ENCODE measurements at regions not wholly inside any gene's neighbourhood (a gene's known extent, or its start where the extent isn't known, plus 50 kb on each side); places are given as distances from the start of the nearest gene placed in this dataset.

- Histone ChIP-seq H3K27me3 (ENCODE audit: control insufficient read depth in 3 of 3, insufficient read depth in 3 of 3, low read length in 3 of 3) (no peaks in the 10 kb centered on the region), H3K4me3 (ENCODE audit: low read depth in 1 of 3, low read length in 3 of 3) (no peak overlapping the region), H3K36me3 (ENCODE audit: control insufficient read depth in 3 of 3, insufficient read depth in 2 of 3, low read depth in 1 of 3, low read length in 3 of 3) (no peaks in the 10 kb centered on the region), H3K27ac (ENCODE audit: low read depth in 1 of 3, low read length in 2 of 3) (no peak overlapping the region), H3K9me3 (ENCODE audit: control insufficient read depth in 2 of 2, insufficient read depth in 1 of 2, low read depth in 1 of 2, low read length in 1 of 2) (no peaks in the 10 kb centered on the region), H3K4me1 (ENCODE audit: control insufficient read depth in 3 of 3, insufficient read depth in 2 of 3, low read depth in 1 of 3, low read length in 2 of 3) (no peaks in the 10 kb centered on the region)
- DNase-seq, result no peak
- 67 to 79% (median 69%) methylated on average over 4 of the region's 4 CpGs for WGBS, 3 donors
- no peak for FAIRE-seq
Measured at GRCh38 chr3:135560847-135561246, 404.7 kb upstream of the PPP2R3A start.

DNA sequence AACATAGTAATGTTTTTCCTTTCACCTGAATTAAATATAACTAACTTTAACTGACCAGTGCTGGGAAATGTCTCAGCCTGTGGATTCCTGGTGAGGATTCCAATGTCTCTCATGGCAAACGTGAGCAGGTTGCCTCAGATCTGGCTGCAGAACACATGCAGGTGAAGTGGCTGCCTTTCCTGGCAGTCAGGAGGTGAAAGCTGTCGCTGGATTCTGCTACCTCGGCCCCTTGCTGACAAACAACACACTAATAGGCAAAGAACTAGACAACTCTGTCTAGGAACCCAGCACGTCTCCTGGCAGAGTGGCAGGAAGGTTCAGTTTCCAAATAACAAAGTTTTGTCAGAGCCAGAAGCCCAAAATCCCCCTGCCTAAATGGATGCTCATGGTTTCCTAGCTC is 400.8 kb upstream of the PPP2R3A start:
- no peak overlapping the region for H3K27ac ChIP-seq (ENCODE audit: low read depth in 1 of 3, low read length in 2 of 3)
- no peaks in the 10 kb centered on the region for H3K27me3 ChIP-seq (ENCODE audit: control insufficient read depth in 3 of 3, insufficient read depth in 3 of 3, low read length in 3 of 3)
- FAIRE-seq (no peak), DNase-seq (no peak)
- H3K9me3 ChIP-seq (ENCODE audit: control insufficient read depth in 2 of 2, insufficient read depth in 1 of 2, low read depth in 1 of 2, low read length in 1 of 2), result no peaks in the 10 kb centered on the region
- H3K4me3 ChIP-seq (ENCODE audit: low read depth in 1 of 3, low read length in 3 of 3), result no peak overlapping the region
- no peaks in the 10 kb centered on the region for H3K36me3 ChIP-seq (ENCODE audit: control insufficient read depth in 3 of 3, insufficient read depth in 2 of 3, low read depth in 1 of 3, low read length in 3 of 3)
- H3K4me1 ChIP-seq (ENCODE audit: control insufficient read depth in 3 of 3, insufficient read depth in 2 of 3, low read depth in 1 of 3, low read length in 2 of 3), result no peaks in the 10 kb centered on the region
- whole genome bisulfite sequencing, 3 donors, result 63 to 83% (median 74%) methylated on average over 4 of the region's 4 CpGs

GRCh38 chr3:135565546-135565945 is 400.0 kb upstream of the PPP2R3A start:
- FAIRE-seq (no peak), DNase-seq (no peak)
- no peaks in the 10 kb centered on the region for H3K27me3 ChIP-seq (ENCODE audit: control insufficient read depth in 3 of 3, insufficient read depth in 3 of 3, low read length in 3 of 3)
- H3K4me1 ChIP-seq (ENCODE audit: control insufficient read depth in 3 of 3, insufficient read depth in 2 of 3, low read depth in 1 of 3, low read length in 2 of 3), result no peaks in the 10 kb centered on the region
- no peaks in the 10 kb centered on the region for H3K36me3 ChIP-seq (ENCODE audit: control insufficient read depth in 3 of 3, insufficient read depth in 2 of 3, low read depth in 1 of 3, low read length in 3 of 3)
- H3K27ac ChIP-seq (ENCODE audit: low read depth in 1 of 3, low read length in 2 of 3), result no peak overlapping the region
- no peak overlapping the region for H3K4me3 ChIP-seq (ENCODE audit: low read depth in 1 of 3, low read length in 3 of 3)
- WGBS, 3 donors, result 43 to 68% (median 59%) methylated on average over 5 of the region's 5 CpGs
- H3K9me3 ChIP-seq (ENCODE audit: control insufficient read depth in 2 of 2, insufficient read depth in 1 of 2, low read depth in 1 of 2, low read length in 1 of 2), result no peaks in the 10 kb centered on the region

DNA sequence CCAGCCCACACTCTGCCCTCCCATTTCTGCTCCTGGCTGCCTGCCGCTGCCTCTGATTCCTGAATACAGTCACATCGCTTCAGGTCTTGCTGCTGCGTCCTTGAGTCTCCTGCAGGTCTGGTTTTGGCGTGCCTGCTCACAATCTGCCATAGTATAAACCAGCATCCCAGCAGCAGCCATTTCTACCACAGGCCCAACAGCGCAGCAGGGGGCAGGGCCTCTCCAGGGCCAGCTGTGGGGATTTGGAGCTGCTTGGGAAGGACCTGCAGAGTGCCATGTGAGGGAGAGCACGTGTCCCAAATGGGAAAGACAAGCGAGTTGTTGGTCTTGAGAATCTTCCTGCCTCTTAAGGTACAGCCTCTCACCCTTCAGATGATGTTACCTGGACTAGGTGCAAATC is 398.3 kb upstream of the PPP2R3A start:
- WGBS, 3 donors, result 82 to 91% (median 83%) methylated on average over 7 of the region's 7 CpGs
- H3K4me3 ChIP-seq (ENCODE audit: low read depth in 1 of 3, low read length in 3 of 3), result no peak overlapping the region
- FAIRE-seq (no peak), DNase-seq (no peak)
- no peaks in the 10 kb centered on the region for H3K4me1 ChIP-seq (ENCODE audit: control insufficient read depth in 3 of 3, insufficient read depth in 2 of 3, low read depth in 1 of 3, low read length in 2 of 3)
- H3K27me3 ChIP-seq (ENCODE audit: control insufficient read depth in 3 of 3, insufficient read depth in 3 of 3, low read length in 3 of 3), result no peaks in the 10 kb centered on the region
- H3K9me3 ChIP-seq (ENCODE audit: control insufficient read depth in 2 of 2, insufficient read depth in 1 of 2, low read depth in 1 of 2, low read length in 1 of 2), result no peaks in the 10 kb centered on the region
- no peaks in the 10 kb centered on the region for H3K36me3 ChIP-seq (ENCODE audit: control insufficient read depth in 3 of 3, insufficient read depth in 2 of 3, low read depth in 1 of 3, low read length in 3 of 3)
- H3K27ac ChIP-seq (ENCODE audit: low read depth in 1 of 3, low read length in 2 of 3), result no peak overlapping the region

DNA sequence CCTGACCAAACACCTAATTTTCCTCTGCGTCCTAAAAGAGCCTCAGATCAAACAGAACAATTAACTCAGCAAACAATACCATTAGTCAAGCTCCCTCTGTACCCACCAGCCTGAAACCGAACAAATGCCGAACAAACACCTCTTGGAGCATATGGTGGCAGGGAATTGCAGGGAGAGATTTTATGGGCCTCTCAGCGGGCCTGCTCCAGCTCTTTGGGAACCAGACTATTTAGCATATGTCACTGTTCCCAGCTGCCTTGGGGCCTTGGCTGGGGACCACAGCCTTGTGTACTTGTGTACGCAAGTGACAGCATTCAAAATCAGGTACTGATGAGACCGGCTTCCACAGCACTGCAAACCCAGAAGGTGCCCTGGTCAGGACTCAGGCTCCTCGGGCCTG is 388.8 kb upstream of the PPP2R3A start:
- Histone ChIP-seq H3K4me1 (ENCODE audit: control insufficient read depth in 3 of 3, insufficient read depth in 2 of 3, low read depth in 1 of 3, low read length in 2 of 3) (no peaks in the 10 kb centered on the region), H3K4me3 (ENCODE audit: low read depth in 1 of 3, low read length in 3 of 3) (no peak overlapping the region), H3K27me3 (ENCODE audit: control insufficient read depth in 3 of 3, insufficient read depth in 3 of 3, low read length in 3 of 3) (no peaks in the 10 kb centered on the region), H3K27ac (ENCODE audit: low read depth in 1 of 3, low read length in 2 of 3) (no peak overlapping the region), H3K36me3 (ENCODE audit: control insufficient read depth in 3 of 3, insufficient read depth in 2 of 3, low read depth in 1 of 3, low read length in 3 of 3) (no peaks in the 10 kb centered on the region), H3K9me3 (ENCODE audit: control insufficient read depth in 2 of 2, insufficient read depth in 1 of 2, low read depth in 1 of 2, low read length in 1 of 2) (no peaks in the 10 kb centered on the region)
- DNase-seq (no peak), FAIRE-seq (no peak)
- WGBS, 3 donors, result 71 to 85% (median 80%) methylated on average over 7 of the region's 7 CpGs

DNA sequence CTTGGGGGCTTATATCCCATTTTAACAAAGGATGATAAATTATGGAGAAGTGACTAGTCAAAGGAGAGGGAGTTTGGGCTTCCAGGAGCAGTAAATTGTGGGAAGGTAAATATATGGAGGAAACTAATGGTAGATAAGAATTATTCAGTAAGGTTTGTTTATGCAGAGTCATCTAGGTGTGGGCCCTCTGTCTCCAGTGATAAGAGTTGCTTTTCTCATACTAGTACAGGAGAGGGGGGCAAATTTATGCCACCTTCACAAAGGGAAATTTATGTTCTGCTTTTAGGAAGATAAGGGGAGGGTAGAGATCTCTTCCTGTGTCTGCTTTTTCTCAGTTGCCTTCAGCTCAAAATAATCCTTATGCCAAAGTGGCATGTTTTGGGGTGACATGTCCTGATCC is 383.7 kb upstream of the PPP2R3A start:
- H3K27me3 ChIP-seq (ENCODE audit: control insufficient read depth in 3 of 3, insufficient read depth in 3 of 3, low read length in 3 of 3), result no peaks in the 10 kb centered on the region
- H3K9me3 ChIP-seq (ENCODE audit: control insufficient read depth in 2 of 2, insufficient read depth in 1 of 2, low read depth in 1 of 2, low read length in 1 of 2), result no peaks in the 10 kb centered on the region
- DNase-seq (no peak), FAIRE-seq (no peak)
- H3K4me1 ChIP-seq (ENCODE audit: control insufficient read depth in 3 of 3, insufficient read depth in 2 of 3, low read depth in 1 of 3, low read length in 2 of 3), result no peaks in the 10 kb centered on the region
- H3K36me3 ChIP-seq (ENCODE audit: control insufficient read depth in 3 of 3, insufficient read depth in 2 of 3, low read depth in 1 of 3, low read length in 3 of 3), result no peaks in the 10 kb centered on the region
- H3K4me3 ChIP-seq (ENCODE audit: low read depth in 1 of 3, low read length in 3 of 3), result no peak overlapping the region
- H3K27ac ChIP-seq (ENCODE audit: low read depth in 1 of 3, low read length in 2 of 3), result no peak overlapping the region

- FAIRE-seq, result no peak
- no peak overlapping the region for H3K27ac ChIP-seq (ENCODE audit: low read depth in 1 of 3, low read length in 2 of 3)
- H3K4me1 ChIP-seq (ENCODE audit: control insufficient read depth in 3 of 3, insufficient read depth in 2 of 3, low read depth in 1 of 3, low read length in 2 of 3), result no peaks in the 10 kb centered on the region
- no peak for DNase-seq
- H3K4me3 ChIP-seq (ENCODE audit: low read depth in 1 of 3, low read length in 3 of 3), result no peak overlapping the region
- 57 to 72% (median 64%) methylated on average over 3 of the region's 3 CpGs for WGBS, 3 donors
- H3K9me3 ChIP-seq (ENCODE audit: control insufficient read depth in 2 of 2, insufficient read depth in 1 of 2, low read depth in 1 of 2, low read length in 1 of 2), result no peaks in the 10 kb centered on the region
- H3K36me3 ChIP-seq (ENCODE audit: control insufficient read depth in 3 of 3, insufficient read depth in 2 of 3, low read depth in 1 of 3, low read length in 3 of 3), result no peaks in the 10 kb centered on the region
- H3K27me3 ChIP-seq (ENCODE audit: control insufficient read depth in 3 of 3, insufficient read depth in 3 of 3, low read length in 3 of 3), result no peaks in the 10 kb centered on the region
Measured at GRCh38 chr3:135582800-135583199, 382.7 kb upstream of the PPP2R3A start.

DNA sequence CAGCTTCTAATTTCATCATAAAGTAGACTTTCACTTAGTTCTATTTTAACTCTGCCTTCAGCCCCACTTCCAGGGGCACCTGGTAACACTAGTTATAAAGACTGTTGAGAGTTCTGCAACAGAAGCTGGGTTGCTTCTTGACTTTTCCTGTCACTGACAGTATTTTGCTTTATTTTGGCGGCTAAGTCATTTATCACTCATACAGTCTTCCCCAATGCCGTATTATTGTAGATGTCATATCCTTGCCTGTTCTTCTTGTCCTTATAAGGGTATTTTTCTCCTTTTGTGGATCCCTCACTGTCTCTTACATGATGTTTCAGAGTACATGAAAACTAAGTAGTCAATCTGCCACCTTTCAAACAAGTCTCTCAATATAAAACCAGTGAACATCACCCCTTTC is 369.0 kb upstream of the PPP2R3A start:
- H3K27me3 ChIP-seq (ENCODE audit: control insufficient read depth in 3 of 3, insufficient read depth in 3 of 3, low read length in 3 of 3), result peaks cover 0 to 2% (median 0%) of the 10 kb centered on the region in 3 donors
- H3K4me3 ChIP-seq (ENCODE audit: low read depth in 1 of 3, low read length in 3 of 3), result no peak overlapping the region
- no peaks in the 10 kb centered on the region for H3K4me1 ChIP-seq (ENCODE audit: control insufficient read depth in 3 of 3, insufficient read depth in 2 of 3, low read depth in 1 of 3, low read length in 2 of 3)
- FAIRE-seq (no peak), DNase-seq (no peak)
- H3K9me3 ChIP-seq (ENCODE audit: control insufficient read depth in 2 of 2, insufficient read depth in 1 of 2, low read depth in 1 of 2, low read length in 1 of 2), result peaks cover 0 to under 1% of the 10 kb centered on the region in 2 donors
- 70 to 87% (median 83%) methylated on average over 2 of the region's 2 CpGs for WGBS, 3 donors
- no peaks in the 10 kb centered on the region for H3K36me3 ChIP-seq (ENCODE audit: control insufficient read depth in 3 of 3, insufficient read depth in 2 of 3, low read depth in 1 of 3, low read length in 3 of 3)
- no peak overlapping the region for H3K27ac ChIP-seq (ENCODE audit: low read depth in 1 of 3, low read length in 2 of 3)

DNA sequence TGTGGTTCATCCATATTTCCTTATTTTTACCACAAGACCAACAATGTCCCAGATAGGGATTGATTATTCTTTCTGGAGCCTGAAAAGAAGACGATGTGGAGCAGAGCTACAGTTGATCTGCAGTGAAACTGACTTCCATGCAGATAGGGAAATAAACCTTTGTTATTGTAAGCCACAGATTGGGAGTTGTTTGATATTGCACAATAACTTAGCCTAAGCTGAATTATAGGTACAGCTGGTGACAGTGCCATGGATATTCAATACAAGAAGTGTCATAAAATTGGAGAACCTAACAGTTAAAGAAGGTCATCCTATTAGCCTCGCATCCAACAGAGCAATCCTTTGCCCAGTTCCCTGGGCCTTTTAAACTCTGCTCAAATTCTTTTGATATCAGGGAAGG is 367.7 kb upstream of the PPP2R3A start:
- H3K9me3 ChIP-seq (ENCODE audit: control insufficient read depth in 2 of 2, insufficient read depth in 1 of 2, low read depth in 1 of 2, low read length in 1 of 2), result no peaks in the 10 kb centered on the region
- DNase-seq (no peak), FAIRE-seq (no peak)
- no peak overlapping the region for H3K4me3 ChIP-seq (ENCODE audit: low read depth in 1 of 3, low read length in 3 of 3)
- H3K27ac ChIP-seq (ENCODE audit: low read depth in 1 of 3, low read length in 2 of 3), result no peak overlapping the region
- WGBS, 3 donors, result 56 to 76% (median 61%) methylated on average over 2 of the region's 2 CpGs
- no peaks in the 10 kb centered on the region for H3K4me1 ChIP-seq (ENCODE audit: control insufficient read depth in 3 of 3, insufficient read depth in 2 of 3, low read depth in 1 of 3, low read length in 2 of 3)
- H3K36me3 ChIP-seq (ENCODE audit: control insufficient read depth in 3 of 3, insufficient read depth in 2 of 3, low read depth in 1 of 3, low read length in 3 of 3), result no peaks in the 10 kb centered on the region
- H3K27me3 ChIP-seq (ENCODE audit: control insufficient read depth in 3 of 3, insufficient read depth in 3 of 3, low read length in 3 of 3), result peaks cover 0 to 2% (median 0%) of the 10 kb centered on the region in 3 donors

All from small intestine (tissue), 7 donors.